PC-9 (cell line): ENCODE measurements at regions not wholly inside any gene's neighbourhood (a gene's known extent, or its start where the extent isn't known, plus 50 kb on each side); places are given as distances from the start of the nearest gene placed in this dataset.

Experiments used
- CTCF ChIP-seq: fragments of 200-600 bp; sonication (generic); conservative IDR thresholded peaks from 2 replicates; pipeline ENCODE4 v1.6.1; 2017; ENCODE audit warnings: mixed run types, antibody characterized with exemption, mild to moderate bottlenecking, moderate library complexity
- EZH2 ChIP-seq: fragments of 200-600 bp; sonication (generic); IDR thresholded peaks from 2 replicates; pipeline ENCODE4 v1.8.0; 2017; ENCODE audit warnings: antibody characterized with exemption, low read depth

GRCh38 chr20:7383216-7383615 lies 557.0 kb downstream of the HAO1 start:
- TF ChIP-seq CTCF (no peak), EZH2 (no peak)
